T-helper 17 cell (primary cell): ENCODE measurements at regions not wholly inside any gene's neighbourhood (a gene's known extent, or its start where the extent isn't known, plus 50 kb on each side); places are given as distances from the start of the nearest gene placed in this dataset.
"Not testable (repeated sequence)": the region's sequence is repeated elsewhere in the genome, so short reads cannot be mapped to it uniquely, and the experiment has no call there.

ENCODE experiments used
- ATAC-seq: fragments of 150-1000 bp; cut with Tn5 transposase; 2 replicates; pipeline ENCODE4 v1.10.0; 2021; ENCODE audit warnings: mild to moderate bottlenecking, moderate library complexity
- DNase-seq, 3 donors: peaks; one replicate each; pipeline versions ENCODE4 v3.0.0 to v3.0.0-alpha.2; 2020 to 2021
- H3K9me3 ChIP-seq: one replicate; pipeline ENCODE4 v1.7.0; 2013; ENCODE audit warnings: low read length, mild to moderate bottlenecking; ENCODE audit not compliant: control insufficient read depth, poor library complexity, severe bottlenecking
- H3K27ac Mint-ChIP-seq: one replicate; pipeline ENCODE4 v1.8.0; 2022; ENCODE audit warnings: mild to moderate bottlenecking, moderate library complexity, mixed read lengths
- H3K27me3 Mint-ChIP-seq: one replicate; pipeline ENCODE4 v1.8.0; 2022; ENCODE audit warnings: mixed read lengths
- H3K36me3 Mint-ChIP-seq: one replicate; pipeline ENCODE4 v1.8.0; 2022; ENCODE audit warnings: low read depth, mixed read lengths
- H3K4me1 Mint-ChIP-seq: one replicate; pipeline ENCODE4 v1.8.0; 2022; ENCODE audit warnings: mild to moderate bottlenecking, mixed read lengths
- H3K4me3 Mint-ChIP-seq: one replicate; pipeline ENCODE4 v1.8.0; 2022; ENCODE audit warnings: mild to moderate bottlenecking, moderate library complexity, mixed read lengths

GRCh38 chr3:11720304-11720898 is 76.7 kb upstream of the VGLL4 start:
- peaks cover 25% of the 10 kb centered on the region for H3K4me1 Mint-ChIP-seq
- peak; percentile 21 to 32 (median 31) for DNase-seq

GRCh38 chr3:11719406-11720303 is 75.9 kb upstream of the VGLL4 start:
- DNase-seq (peak; percentile 70 to 79 (median 77)), ATAC-seq (peak; percentile 80)
- Mint-ChIP-seq H3K4me1 (peaks cover 21% of the 10 kb centered on the region), H3K4me3 (peak overlapping the region; percentile 97), H3K36me3 (peaks cover under 1% of the 10 kb centered on the region), H3K27ac (peak overlapping the region; percentile 78), H3K27me3 (peaks cover 7% of the 10 kb centered on the region)
- no peaks in the 10 kb centered on the region for H3K9me3 ChIP-seq

More at GRCh38 chr3:11720304-11720898, 76.7 kb upstream of the VGLL4 start:
- H3K27me3 Mint-ChIP-seq: peaks cover 11% of the 10 kb centered on the region
- peaks cover 3% of the 10 kb centered on the region for H3K36me3 Mint-ChIP-seq
- peak overlapping the region; percentile 97 for H3K4me3 Mint-ChIP-seq
- ATAC-seq: peak; percentile 60
- H3K9me3 ChIP-seq: no peaks in the 10 kb centered on the region
- H3K27ac Mint-ChIP-seq: peak overlapping the region; percentile 78

- Mint-ChIP-seq H3K36me3 (no peaks in the 10 kb centered on the region), H3K27me3 (peaks cover 5% of the 10 kb centered on the region), H3K4me1 (peaks cover 20% of the 10 kb centered on the region), H3K4me3 (peak overlapping the region; percentile 93), H3K27ac (peak overlapping the region; percentile 83)
- peak; percentile 35 for ATAC-seq
- DNase-seq: peak in 1 of 3 donors; percentile 4
- H3K9me3 ChIP-seq: no peaks in the 10 kb centered on the region
These were observed 75.1 kb upstream of the VGLL4 start for GRCh38 chr3:11718637-11719405.

- Mint-ChIP-seq H3K4me1 (peaks cover 20% of the 10 kb centered on the region), H3K27me3 (peaks cover 5% of the 10 kb centered on the region), H3K27ac (peak overlapping the region; percentile 83), H3K4me3 (peak overlapping the region; percentile 93), H3K36me3 (no peaks in the 10 kb centered on the region)
- no peaks in the 10 kb centered on the region for H3K9me3 ChIP-seq
- DNase-seq: no peak
- ATAC-seq: no peak
These were observed 74.3 kb upstream of the VGLL4 start for GRCh38 chr3:11717768-11718636.

GRCh38 chr3:11717301-11717700 is 73.6 kb upstream of the VGLL4 start:
- H3K27me3 Mint-ChIP-seq: peaks cover 5% of the 10 kb centered on the region
- H3K9me3 ChIP-seq: no peaks in the 10 kb centered on the region
- H3K36me3 Mint-ChIP-seq: no peaks in the 10 kb centered on the region
- H3K27ac Mint-ChIP-seq: no peak overlapping the region
- no peak for DNase-seq
- peaks cover 20% of the 10 kb centered on the region for H3K4me1 Mint-ChIP-seq
- H3K4me3 Mint-ChIP-seq: no peak overlapping the region
- no peak for ATAC-seq

GRCh38 chr3:11716573-11717290 is 73.0 kb upstream of the VGLL4 start:
- ATAC-seq: no peak
- Mint-ChIP-seq H3K36me3 (peaks cover 3% of the 10 kb centered on the region), H3K27ac (no peak overlapping the region), H3K27me3 (peaks cover under 1% of the 10 kb centered on the region), H3K4me1 (peaks cover 23% of the 10 kb centered on the region), H3K4me3 (no peak overlapping the region)
- DNase-seq: no peak
- no peaks in the 10 kb centered on the region for H3K9me3 ChIP-seq

- H3K9me3 ChIP-seq: no peaks in the 10 kb centered on the region
- ATAC-seq: no peak
- peaks cover 3% of the 10 kb centered on the region for H3K36me3 Mint-ChIP-seq
- H3K4me3 Mint-ChIP-seq: no peak overlapping the region
- H3K27ac Mint-ChIP-seq: no peak overlapping the region
- no peak for DNase-seq
- no peaks in the 10 kb centered on the region for H3K27me3 Mint-ChIP-seq
- peaks cover 9% of the 10 kb centered on the region for H3K4me1 Mint-ChIP-seq
These were observed 69.5 kb upstream of the VGLL4 start for GRCh38 chr3:11713171-11713570.

GRCh38 chr3:11712646-11713045 is 68.9 kb upstream of the VGLL4 start:
- H3K4me1 Mint-ChIP-seq: peaks cover 5% of the 10 kb centered on the region
- no peaks in the 10 kb centered on the region for H3K9me3 ChIP-seq
- H3K36me3 Mint-ChIP-seq: peaks cover 3% of the 10 kb centered on the region
- H3K4me3 Mint-ChIP-seq: no peak overlapping the region
- H3K27me3 Mint-ChIP-seq: no peaks in the 10 kb centered on the region
- H3K27ac Mint-ChIP-seq: no peak overlapping the region
- ATAC-seq: no peak
- DNase-seq: no peak

- H3K36me3 Mint-ChIP-seq: peaks cover 5% of the 10 kb centered on the region
- no peak overlapping the region for H3K27ac Mint-ChIP-seq
- DNase-seq (no peak), ATAC-seq (no peak)
- peaks cover 7% of the 10 kb centered on the region for H3K4me1 Mint-ChIP-seq
- no peaks in the 10 kb centered on the region for H3K9me3 ChIP-seq
- H3K27me3 Mint-ChIP-seq: no peaks in the 10 kb centered on the region
- no peak overlapping the region for H3K4me3 Mint-ChIP-seq
These were observed 68.2 kb upstream of the VGLL4 start for GRCh38 chr3:11711876-11712275.

- DNase-seq (no peak), ATAC-seq (no peak)
- H3K9me3 ChIP-seq: no peaks in the 10 kb centered on the region
- Mint-ChIP-seq H3K27ac (no peak overlapping the region), H3K4me3 (no peak overlapping the region), H3K36me3 (peaks cover 5% of the 10 kb centered on the region), H3K4me1 (peaks cover 5% of the 10 kb centered on the region), H3K27me3 (no peaks in the 10 kb centered on the region)
These were observed 66.1 kb upstream of the VGLL4 start for GRCh38 chr3:11709782-11710181.

- ATAC-seq, H3K27me3 Mint-ChIP-seq, DNase-seq, H3K9me3 ChIP-seq, H3K36me3 Mint-ChIP-seq, H3K4me1 Mint-ChIP-seq, H3K27ac Mint-ChIP-seq, H3K4me3 Mint-ChIP-seq: not testable (repeated sequence)
These were observed 63.4 kb upstream of the VGLL4 start for GRCh38 chr3:11707084-11707483.

- no peak overlapping the region for H3K4me3 Mint-ChIP-seq
- no peaks in the 10 kb centered on the region for H3K9me3 ChIP-seq
- DNase-seq (no peak), ATAC-seq (no peak)
- H3K4me1 Mint-ChIP-seq: peaks cover 2% of the 10 kb centered on the region
- no peaks in the 10 kb centered on the region for H3K27me3 Mint-ChIP-seq
- H3K27ac Mint-ChIP-seq: no peak overlapping the region
- peaks cover 5% of the 10 kb centered on the region for H3K36me3 Mint-ChIP-seq
These were observed 62.9 kb upstream of the VGLL4 start for GRCh38 chr3:11706604-11707003.
